AG04450 (cell line): ENCODE measurements at regions not wholly inside any gene's neighbourhood (a gene's known extent, or its start where the extent isn't known, plus 50 kb on each side); places are given as distances from the start of the nearest gene placed in this dataset.

Experiments
- CTCF ChIA-PET: fragments of 300-600, 350-600 bp; formaldehyde crosslinking; extraction: SDS; loops from one replicate; lab custom pipeline; 2022; ENCODE audit warnings: antibody characterized with exemption, inconsistent platforms; lab: Charles Lee
- POLR2A ChIA-PET: fragments of 350-600 bp; formaldehyde crosslinking; extraction: SDS; loops from one replicate; lab custom pipeline; 2021; ENCODE audit warnings: antibody characterized with exemption, inconsistent platforms; lab: Yijun Ruan, JAX
- DNase-seq: peaks from one replicate; pipeline ENCODE4 v3.0.0-alpha.2; 2011; ENCODE audit warnings: low read depth, low spot score
- H3K27ac ChIP-seq: one replicate; pipeline ENCODE4 v1.5.1; 2012; ENCODE audit warnings: low read depth, low read length, control low read depth
- H3K27me3 ChIP-seq: one replicate; pipeline ENCODE4 v1.6.0; 2012; ENCODE audit warnings: low read length; ENCODE audit not compliant: control insufficient read depth, insufficient read depth
- H3K4me3 ChIP-seq: 2 replicates; pipeline ENCODE4 v1.5.1; 2011; ENCODE audit warnings: mild to moderate bottlenecking, low read depth, low read length, control low read depth
- H3K9me3 ChIP-seq: 2 replicates; pipeline ENCODE4 v1.5.1; 2012; ENCODE audit warnings: low read length; ENCODE audit not compliant: control insufficient read depth, insufficient read depth
- CTCF ChIP-seq: IDR thresholded peaks from 2 replicates; pipeline ENCODE4 v1.5.1; 2011; ENCODE audit warnings: low read depth, low read length, control low read depth, inconsistent platforms

- Histone ChIP-seq H3K9me3 (peaks cover 3% of the 10 kb centered on the region; the same call in 1 of the 2 replicates), H3K27ac (no peak overlapping the region), H3K27me3 (peaks cover 4% of the 10 kb centered on the region), H3K4me3 (no peak overlapping the region)
- POLR2A ChIA-PET, result no interaction called here
- no peak for TF ChIP-seq CTCF
- CTCF ChIA-PET, result no interaction called here
- DNase-seq, result no peak
These were observed 193.0 kb upstream of the MAP1B start for GRCh38 chr5:71914281-71914680.

- CTCF ChIA-PET, result no interaction called here
These were observed 184.6 kb upstream of the MAP1B start for GRCh38 chr5:71922584-71923106.

GRCh38 chr5:71923755-71924154 lies 183.5 kb upstream of the MAP1B start:
- POLR2A ChIA-PET, result no interaction called here
- TF ChIP-seq CTCF, result no peak
- no peak overlapping the region for H3K4me3 ChIP-seq
- CTCF ChIA-PET, result interaction anchor here (0.6 kb wide), 1 partner anchor 32 kb away, joined by 4 read pairs; no protein-coding TSS in a partner anchor
- peaks cover 4% of the 10 kb centered on the region; the same call in 1 of the 2 replicates for H3K9me3 ChIP-seq
- no peak overlapping the region for H3K27ac ChIP-seq
- no peak for DNase-seq
- H3K27me3 ChIP-seq, result peaks cover 4% of the 10 kb centered on the region

More at GRCh38 chr5:71922584-71923106, 184.6 kb upstream of the MAP1B start:
- TF ChIP-seq CTCF, result no peak
- H3K27ac ChIP-seq, result no peak overlapping the region
- H3K9me3 ChIP-seq, result peaks cover 4% of the 10 kb centered on the region; the same call in 1 of the 2 replicates
- H3K27me3 ChIP-seq, result peaks cover 4% of the 10 kb centered on the region
- POLR2A ChIA-PET, result no interaction called here
- no peak overlapping the region for H3K4me3 ChIP-seq
- no peak for DNase-seq

GRCh38 chr5:71924325-71924724 lies 182.9 kb upstream of the MAP1B start:
- H3K9me3 ChIP-seq, result peaks cover 4% of the 10 kb centered on the region; the same call in 1 of the 2 replicates
- H3K4me3 ChIP-seq, result no peak overlapping the region
- H3K27ac ChIP-seq, result no peak overlapping the region
- H3K27me3 ChIP-seq, result peaks cover 6% of the 10 kb centered on the region
- POLR2A ChIA-PET, result no interaction called here
- no peak for DNase-seq
- CTCF ChIA-PET, result no interaction called here
- TF ChIP-seq CTCF, result no peak

- no peak for TF ChIP-seq CTCF
- H3K9me3 ChIP-seq, result peaks cover 4% of the 10 kb centered on the region; the same call in 1 of the 2 replicates
- peaks cover 6% of the 10 kb centered on the region for H3K27me3 ChIP-seq
- H3K27ac ChIP-seq, result peak overlapping the region; percentile 68
- no peak for DNase-seq
- no peak overlapping the region for H3K4me3 ChIP-seq
- ChIA-PET POLR2A (no interaction called here), CTCF (interaction anchor here (0.8 kb wide), 1 partner anchor 62 kb away, joined by 3 read pairs; no protein-coding TSS in a partner anchor)
These were observed 182.3 kb upstream of the MAP1B start for GRCh38 chr5:71924980-71925379.
